ENCODE measurements at regions not wholly inside any gene's neighbourhood (a gene's known extent, or its start where the extent isn't known, plus 50 kb on each side); places are given as distances from the start of the nearest gene placed in this dataset.

DNA sequence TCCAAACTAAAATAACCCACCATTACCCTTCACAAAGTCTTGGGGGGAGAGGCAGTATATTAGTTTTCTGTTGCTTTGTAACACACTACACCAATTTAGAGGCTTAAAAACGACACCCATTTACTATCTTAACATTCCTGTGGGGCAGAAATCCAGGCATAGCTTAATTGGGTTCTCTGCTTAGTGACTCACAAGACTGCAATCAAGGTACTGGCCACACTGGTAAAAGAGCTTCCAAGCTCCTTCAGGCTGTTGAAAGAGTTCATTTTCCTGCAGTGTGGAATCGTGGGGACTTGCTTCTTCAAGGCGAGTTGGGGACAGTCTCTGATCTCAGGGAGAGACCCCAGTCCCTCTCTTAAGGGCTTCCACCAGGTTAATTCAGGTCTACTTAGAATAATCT lies 139.1 kb downstream of the XPNPEP1 start (continued):
- TF ChIP-seq, protein P1, sequence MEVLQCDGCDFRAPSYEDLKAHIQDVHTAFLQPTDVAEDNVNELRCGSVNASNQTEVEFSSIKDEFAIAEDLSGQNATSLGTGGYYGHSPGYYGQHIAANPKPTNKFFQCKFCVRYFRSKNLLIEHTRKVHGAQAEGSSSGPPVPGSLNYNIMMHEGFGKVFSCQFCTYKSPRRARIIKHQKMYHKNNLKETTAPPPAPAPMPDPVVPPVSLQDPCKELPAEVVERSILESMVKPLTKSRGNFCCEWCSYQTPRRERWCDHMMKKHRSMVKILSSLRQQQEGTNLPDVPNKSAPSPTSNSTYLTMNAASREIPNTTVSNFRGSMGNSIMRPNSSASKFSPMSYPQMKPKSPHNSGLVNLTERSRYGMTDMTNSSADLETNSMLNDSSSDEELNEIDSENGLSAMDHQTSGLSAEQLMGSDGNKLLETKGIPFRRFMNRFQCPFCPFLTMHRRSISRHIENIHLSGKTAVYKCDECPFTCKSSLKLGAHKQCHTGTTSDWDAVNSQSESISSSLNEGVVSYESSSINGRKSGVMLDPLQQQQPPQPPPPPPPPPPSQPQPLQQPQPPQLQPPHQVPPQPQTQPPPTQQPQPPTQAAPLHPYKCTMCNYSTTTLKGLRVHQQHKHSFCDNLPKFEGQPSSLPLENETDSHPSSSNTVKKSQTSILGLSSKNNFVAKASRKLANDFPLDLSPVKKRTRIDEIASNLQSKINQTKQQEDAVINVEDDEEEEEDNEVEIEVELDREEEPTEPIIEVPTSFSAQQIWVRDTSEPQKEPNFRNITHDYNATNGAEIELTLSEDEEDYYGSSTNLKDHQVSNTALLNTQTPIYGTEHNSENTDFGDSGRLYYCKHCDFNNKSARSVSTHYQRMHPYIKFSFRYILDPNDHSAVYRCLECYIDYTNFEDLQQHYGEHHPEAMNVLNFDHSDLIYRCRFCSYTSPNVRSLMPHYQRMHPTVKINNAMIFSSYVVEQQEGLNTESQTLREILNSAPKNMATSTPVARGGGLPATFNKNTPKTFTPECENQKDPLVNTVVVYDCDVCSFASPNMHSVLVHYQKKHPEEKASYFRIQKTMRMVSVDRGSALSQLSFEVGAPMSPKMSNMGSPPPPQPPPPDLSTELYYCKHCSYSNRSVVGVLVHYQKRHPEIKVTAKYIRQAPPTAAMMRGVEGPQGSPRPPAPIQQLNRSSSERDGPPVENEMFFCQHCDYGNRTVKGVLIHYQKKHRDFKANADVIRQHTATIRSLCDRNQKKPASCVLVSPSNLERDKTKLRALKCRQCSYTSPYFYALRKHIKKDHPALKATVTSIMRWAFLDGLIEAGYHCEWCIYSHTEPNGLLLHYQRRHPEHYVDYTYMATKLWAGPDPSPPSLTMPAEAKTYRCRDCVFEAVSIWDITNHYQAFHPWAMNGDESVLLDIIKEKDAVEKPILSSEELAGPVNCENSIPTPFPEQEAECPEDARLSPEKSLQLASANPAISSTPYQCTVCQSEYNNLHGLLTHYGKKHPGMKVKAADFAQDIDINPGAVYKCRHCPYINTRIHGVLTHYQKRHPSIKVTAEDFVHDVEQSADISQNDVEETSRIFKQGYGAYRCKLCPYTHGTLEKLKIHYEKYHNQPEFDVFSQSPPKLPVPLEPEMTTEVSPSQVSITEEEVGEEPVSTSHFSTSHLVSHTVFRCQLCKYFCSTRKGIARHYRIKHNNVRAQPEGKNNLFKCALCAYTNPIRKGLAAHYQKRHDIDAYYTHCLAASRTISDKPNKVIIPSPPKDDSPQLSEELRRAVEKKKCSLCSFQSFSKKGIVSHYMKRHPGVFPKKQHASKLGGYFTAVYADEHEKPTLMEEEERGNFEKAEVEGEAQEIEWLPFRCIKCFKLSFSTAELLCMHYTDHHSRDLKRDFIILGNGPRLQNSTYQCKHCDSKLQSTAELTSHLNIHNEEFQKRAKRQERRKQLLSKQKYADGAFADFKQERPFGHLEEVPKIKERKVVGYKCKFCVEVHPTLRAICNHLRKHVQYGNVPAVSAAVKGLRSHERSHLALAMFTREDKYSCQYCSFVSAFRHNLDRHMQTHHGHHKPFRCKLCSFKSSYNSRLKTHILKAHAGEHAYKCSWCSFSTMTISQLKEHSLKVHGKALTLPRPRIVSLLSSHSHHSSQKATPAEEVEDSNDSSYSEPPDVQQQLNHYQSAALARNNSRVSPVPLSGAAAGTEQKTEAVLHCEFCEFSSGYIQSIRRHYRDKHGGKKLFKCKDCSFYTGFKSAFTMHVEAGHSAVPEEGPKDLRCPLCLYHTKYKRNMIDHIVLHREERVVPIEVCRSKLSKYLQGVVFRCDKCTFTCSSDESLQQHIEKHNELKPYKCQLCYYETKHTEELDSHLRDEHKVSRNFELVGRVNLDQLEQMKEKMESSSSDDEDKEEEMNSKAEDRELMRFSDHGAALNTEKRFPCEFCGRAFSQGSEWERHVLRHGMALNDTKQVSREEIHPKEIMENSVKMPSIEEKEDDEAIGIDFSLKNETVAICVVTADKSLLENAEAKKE (CRISPR knock-in tag; IDR thresholded peaks at IDR 0.05), result no peak
- no peak for TF ChIP-seq ZNF114 (CRISPR knock-in tag; IDR thresholded peaks at IDR 0.05)
- TF ChIP-seq EZH2 (IDR thresholded peaks at IDR 0.05; ENCODE audit: low read depth, unreplicated experiment), result no peak
- no peak for TF ChIP-seq STAT1 (IDR thresholded peaks at IDR 0.05; ENCODE audit: unreplicated experiment)

DNA sequence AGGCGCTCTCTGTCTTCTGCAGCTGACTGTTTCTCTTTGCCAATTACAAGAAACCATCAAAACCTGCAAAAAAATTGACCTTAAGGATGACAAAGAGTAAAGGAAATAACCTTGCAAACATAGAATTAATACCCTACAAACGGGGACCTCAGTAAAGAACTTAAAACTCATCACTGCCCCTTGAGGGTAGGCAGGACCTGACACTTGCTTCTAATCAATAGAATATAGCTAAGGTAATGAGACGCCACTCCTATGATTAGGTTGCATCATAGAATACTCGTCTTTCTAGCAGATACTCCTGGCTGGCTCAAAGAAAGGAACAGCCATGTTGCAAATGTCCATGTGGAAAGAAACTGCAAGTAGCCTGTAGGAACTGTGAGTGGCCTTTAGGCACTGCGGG lies 140.0 kb downstream of the XPNPEP1 start:
- Histone ChIP-seq H3K27ac (ENCODE audit: low read depth) (no peak overlapping the region), H3K79me2 (replicated peaks; ENCODE audit: insufficient read depth) (no peaks in the 10 kb centered on the region), H3K4me2 (no peak overlapping the region), H4K20me1 (replicated peaks; ENCODE audit: insufficient read depth) (no peaks in the 10 kb centered on the region), H3F3A (replicated peaks; ENCODE audit: low read depth) (no peaks in the 10 kb centered on the region), H3K4me3 (no peak overlapping the region), H3K4me1 (ENCODE audit: insufficient read depth) (peaks cover 23% of the 10 kb centered on the region), H3K36me3 (ENCODE audit: insufficient read depth) (no peaks in the 10 kb centered on the region), H3K9me2 (ENCODE audit: insufficient read depth) (peaks cover 9% of the 10 kb centered on the region), H2AFZ (peak overlapping the region; percentile 40; the same call in 1 of the 2 replicates), H3K27me3 (ENCODE audit: insufficient read depth) (no peaks in the 10 kb centered on the region)
- H3K36me3 Mint-ChIP-seq (ENCODE audit: low read depth), result no peaks in the 10 kb centered on the region
- no peak overlapping the region for H3K27ac Mint-ChIP-seq
- DNase-seq (ENCODE audit: low spot score), result peak; percentile 43
- ATAC-seq, result peak; percentile 52; the same call in 2 of the 3 replicates
- peaks cover 6% of the 10 kb centered on the region for H3K27me3 Mint-ChIP-seq (ENCODE audit: insufficient read depth, low read depth, poor library complexity)
- peaks cover 25% of the 10 kb centered on the region for H3K4me1 Mint-ChIP-seq
- no peak overlapping the region for H3K4me3 Mint-ChIP-seq
- H3K9me3 Mint-ChIP-seq, result no peaks in the 10 kb centered on the region
- TF ChIP-seq, protein P2, sequence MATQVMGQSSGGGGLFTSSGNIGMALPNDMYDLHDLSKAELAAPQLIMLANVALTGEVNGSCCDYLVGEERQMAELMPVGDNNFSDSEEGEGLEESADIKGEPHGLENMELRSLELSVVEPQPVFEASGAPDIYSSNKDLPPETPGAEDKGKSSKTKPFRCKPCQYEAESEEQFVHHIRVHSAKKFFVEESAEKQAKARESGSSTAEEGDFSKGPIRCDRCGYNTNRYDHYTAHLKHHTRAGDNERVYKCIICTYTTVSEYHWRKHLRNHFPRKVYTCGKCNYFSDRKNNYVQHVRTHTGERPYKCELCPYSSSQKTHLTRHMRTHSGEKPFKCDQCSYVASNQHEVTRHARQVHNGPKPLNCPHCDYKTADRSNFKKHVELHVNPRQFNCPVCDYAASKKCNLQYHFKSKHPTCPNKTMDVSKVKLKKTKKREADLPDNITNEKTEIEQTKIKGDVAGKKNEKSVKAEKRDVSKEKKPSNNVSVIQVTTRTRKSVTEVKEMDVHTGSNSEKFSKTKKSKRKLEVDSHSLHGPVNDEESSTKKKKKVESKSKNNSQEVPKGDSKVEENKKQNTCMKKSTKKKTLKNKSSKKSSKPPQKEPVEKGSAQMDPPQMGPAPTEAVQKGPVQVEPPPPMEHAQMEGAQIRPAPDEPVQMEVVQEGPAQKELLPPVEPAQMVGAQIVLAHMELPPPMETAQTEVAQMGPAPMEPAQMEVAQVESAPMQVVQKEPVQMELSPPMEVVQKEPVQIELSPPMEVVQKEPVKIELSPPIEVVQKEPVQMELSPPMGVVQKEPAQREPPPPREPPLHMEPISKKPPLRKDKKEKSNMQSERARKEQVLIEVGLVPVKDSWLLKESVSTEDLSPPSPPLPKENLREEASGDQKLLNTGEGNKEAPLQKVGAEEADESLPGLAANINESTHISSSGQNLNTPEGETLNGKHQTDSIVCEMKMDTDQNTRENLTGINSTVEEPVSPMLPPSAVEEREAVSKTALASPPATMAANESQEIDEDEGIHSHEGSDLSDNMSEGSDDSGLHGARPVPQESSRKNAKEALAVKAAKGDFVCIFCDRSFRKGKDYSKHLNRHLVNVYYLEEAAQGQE (IDR thresholded peaks at IDR 0.05; ENCODE audit: unreplicated experiment), result no peak
- TF ChIP-seq, protein P1 (CRISPR knock-in tag; IDR thresholded peaks at IDR 0.05), result no peak

Measured in GM23338 (cell line).